Keratinocyte (primary cell): ENCODE measurements at regions not wholly inside any gene's neighbourhood (a gene's known extent, or its start where the extent isn't known, plus 50 kb on each side); places are given as distances from the start of the nearest gene placed in this dataset.

Source experiments
- DNase-seq: peaks from one replicate; pipeline ENCODE4 v3.0.0-alpha.2; 2011; ENCODE audit warnings: low read depth, missing footprints, low spot score
- FAIRE-seq: peaks from 2 replicates; lab custom pipeline; 2011; peaks lifted over from hg19 to GRCh38; lab: Jason Lieb, UNC
- H2AFZ ChIP-seq: 2 replicates; pipeline ENCODE4 v1.6.0; 2012; ENCODE audit warnings: low read length, control low read depth, inconsistent platforms; ENCODE audit not compliant: control insufficient read depth
- H3K27ac ChIP-seq: 2 replicates; pipeline ENCODE4 v1.5.1; 2011; ENCODE audit warnings: low read length; ENCODE audit not compliant: control insufficient read depth, insufficient read depth
- H3K27me3 ChIP-seq: 3 replicates; pipeline ENCODE4 v1.6.0; 2011; ENCODE audit warnings: low read length; ENCODE audit not compliant: control insufficient read depth, insufficient read depth; ENCODE audit errors: extremely low read depth
- H3K36me3 ChIP-seq, 2 experiments: 2 replicates in 1 of 2; 3 replicates in 1 of 2; pipeline ENCODE4 v1.5.1; 2011; ENCODE audit warnings: low read length in 2 of 2, mild to moderate bottlenecking in 1 of 2; ENCODE audit not compliant: control insufficient read depth in 2 of 2, insufficient read depth in 2 of 2; ENCODE audit errors: extremely low read depth in 1 of 2
- H3K4me1 ChIP-seq: 3 replicates; pipeline ENCODE4 v1.5.1; 2011; ENCODE audit warnings: low read length; ENCODE audit not compliant: control insufficient read depth, insufficient read depth; ENCODE audit errors: extremely low read depth
- H3K4me2 ChIP-seq: 3 replicates; pipeline ENCODE4 v1.6.0; 2011; ENCODE audit warnings: low read depth, low read length; ENCODE audit not compliant: control insufficient read depth, insufficient read depth; ENCODE audit errors: extremely low read depth
- H3K4me3 ChIP-seq, 3 experiments: fragments of 200-600 bp in 1 of 3; sonication (generic) in 1 of 3; 2 replicates in 2 of 3; 3 replicates in 1 of 3; pipeline ENCODE4 v1.5.1; 2011 to 2016; ENCODE audit warnings: low read length in 3 of 3, mild to moderate bottlenecking in 3 of 3, control low read depth in 2 of 3, inconsistent platforms in 1 of 3, low read depth in 1 of 3, mixed read lengths in 1 of 3, mixed run types in 1 of 3, moderate library complexity in 1 of 3; ENCODE audit not compliant: control insufficient read depth in 2 of 3, insufficient read depth in 2 of 3; ENCODE audit errors: extremely low read depth in 1 of 3
- H3K79me2 ChIP-seq: 2 replicates; pipeline ENCODE4 v1.6.0; 2012; ENCODE audit warnings: low read length; ENCODE audit not compliant: control insufficient read depth, insufficient read depth
- H3K9ac ChIP-seq: 3 replicates; pipeline ENCODE4 v1.6.0; 2011; ENCODE audit warnings: low read length; ENCODE audit not compliant: control insufficient read depth, insufficient read depth; ENCODE audit errors: extremely low read depth
- H3K9me1 ChIP-seq: 3 replicates; pipeline ENCODE4 v1.6.0; 2011; ENCODE audit warnings: low read length; ENCODE audit not compliant: control insufficient read depth, insufficient read depth; ENCODE audit errors: extremely low read depth
- H3K9me3 ChIP-seq: 2 replicates; pipeline ENCODE4 v1.5.1; 2012; ENCODE audit warnings: low read depth, low read length; ENCODE audit not compliant: control insufficient read depth
- H4K20me1 ChIP-seq: 3 replicates; pipeline ENCODE4 v1.6.0; 2011; ENCODE audit warnings: low read length; ENCODE audit not compliant: control insufficient read depth, insufficient read depth; ENCODE audit errors: extremely low read depth
- EZH2 ChIP-seq: IDR thresholded peaks from one replicate; pipeline ENCODE4 v1.6.1; 2012; ENCODE audit warnings: inconsistent platforms, mild to moderate bottlenecking, low read length, moderate library complexity
- dilution Hi-C: fragments of 300-500 bp; cut with MboI; formaldehyde crosslinking; loops from one replicate; pipeline ENCODE4 v1.7.0; 2020; ENCODE audit warnings: low sequenced_read_pairs; ENCODE audit not compliant: extremely low pct_ligation_motif_present
- TF ChIP-seq, protein P1 (sequence below), 3 experiments: IDR thresholded peaks in 1 of 3; conservative IDR thresholded peaks in 1 of 3; optimal IDR thresholded peaks in 1 of 3; 2 replicates in 2 of 3; 3 replicates in 1 of 3; pipeline versions ENCODE3 to v1.5.1; 2011; ENCODE audit warnings: low read length in 3 of 3, mild to moderate bottlenecking in 3 of 3, moderate library complexity in 2 of 3, control low read depth in 1 of 3, inconsistent platforms in 1 of 3; ENCODE audit not compliant: insufficient read depth in 2 of 3; ENCODE audit errors: extremely low read depth in 1 of 3

DNA sequence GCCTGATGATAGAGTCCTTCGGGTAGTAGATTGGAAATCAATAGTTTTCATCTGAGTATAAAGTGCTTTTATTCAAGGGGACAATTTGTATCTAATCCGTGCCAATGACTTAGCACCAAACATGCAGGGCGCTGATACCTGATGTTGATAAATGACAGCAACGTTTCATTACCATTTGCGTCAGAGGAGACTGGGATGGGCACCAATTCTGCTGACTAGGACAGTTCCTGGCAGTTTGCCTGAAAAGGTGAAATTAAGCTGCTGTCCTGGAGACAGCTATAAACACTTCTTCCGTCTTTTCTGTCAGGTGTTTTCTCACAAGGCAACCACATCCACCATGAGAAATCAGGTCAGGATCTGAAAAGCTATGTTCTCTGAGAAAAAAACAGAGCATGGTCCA, 1136.4 kb downstream of the TYW1 start:
- H3K27ac ChIP-seq = no peak overlapping the region
- DNase-seq (no peak), FAIRE-seq (no peak)
- H3K79me2 ChIP-seq = no peaks in the 10 kb centered on the region
- H3K4me2 ChIP-seq = no peak overlapping the region
- H3K9me3 ChIP-seq = no peaks in the 10 kb centered on the region
- H3K9me1 ChIP-seq = no peaks in the 10 kb centered on the region
- TF ChIP-seq, protein P1, sequence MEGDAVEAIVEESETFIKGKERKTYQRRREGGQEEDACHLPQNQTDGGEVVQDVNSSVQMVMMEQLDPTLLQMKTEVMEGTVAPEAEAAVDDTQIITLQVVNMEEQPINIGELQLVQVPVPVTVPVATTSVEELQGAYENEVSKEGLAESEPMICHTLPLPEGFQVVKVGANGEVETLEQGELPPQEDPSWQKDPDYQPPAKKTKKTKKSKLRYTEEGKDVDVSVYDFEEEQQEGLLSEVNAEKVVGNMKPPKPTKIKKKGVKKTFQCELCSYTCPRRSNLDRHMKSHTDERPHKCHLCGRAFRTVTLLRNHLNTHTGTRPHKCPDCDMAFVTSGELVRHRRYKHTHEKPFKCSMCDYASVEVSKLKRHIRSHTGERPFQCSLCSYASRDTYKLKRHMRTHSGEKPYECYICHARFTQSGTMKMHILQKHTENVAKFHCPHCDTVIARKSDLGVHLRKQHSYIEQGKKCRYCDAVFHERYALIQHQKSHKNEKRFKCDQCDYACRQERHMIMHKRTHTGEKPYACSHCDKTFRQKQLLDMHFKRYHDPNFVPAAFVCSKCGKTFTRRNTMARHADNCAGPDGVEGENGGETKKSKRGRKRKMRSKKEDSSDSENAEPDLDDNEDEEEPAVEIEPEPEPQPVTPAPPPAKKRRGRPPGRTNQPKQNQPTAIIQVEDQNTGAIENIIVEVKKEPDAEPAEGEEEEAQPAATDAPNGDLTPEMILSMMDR (optimal IDR thresholded peaks at IDR 0.05 in 1 of 3, IDR thresholded peaks at IDR 0.05 in 1 of 3, conservative IDR thresholded peaks at IDR 0.05 in 1 of 3; ENCODE audit: extremely low read depth in 1 of 3, insufficient read depth in 2 of 3, low read length in 3 of 3) = no peak
- TF ChIP-seq EZH2 = no peak
- no peaks in the 10 kb centered on the region for H4K20me1 ChIP-seq
- dilution Hi-C loops = no loop called here
- no peaks in the 10 kb centered on the region for H3K4me1 ChIP-seq
- H2AFZ ChIP-seq = no peak overlapping the region
- H3K9ac ChIP-seq = no peak overlapping the region
- H3K27me3 ChIP-seq = no peaks in the 10 kb centered on the region
- no peak overlapping the region for H3K4me3 ChIP-seq
- H3K36me3 ChIP-seq = no peaks in the 10 kb centered on the region

DNA sequence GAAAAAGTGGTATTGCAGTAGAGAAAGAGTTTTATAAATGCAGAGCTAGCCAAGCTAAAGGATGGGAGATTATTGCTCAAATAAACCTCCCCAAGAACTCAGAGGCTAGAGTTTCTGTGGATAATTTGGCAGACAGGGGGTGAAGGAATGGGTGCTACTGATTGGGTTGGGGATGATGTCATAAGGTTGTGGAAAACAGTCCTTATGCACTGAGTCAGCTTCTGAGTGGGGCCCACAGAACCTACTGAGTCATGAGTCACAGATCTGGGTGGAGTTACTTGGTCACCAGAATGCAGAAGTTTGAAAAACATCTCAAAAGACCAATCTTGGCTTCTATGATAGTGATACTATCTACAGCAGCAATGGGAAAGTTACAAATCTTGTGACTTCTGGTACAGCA, 1146.7 kb downstream of the TYW1 start:
- TF ChIP-seq EZH2 = no peak
- TF ChIP-seq, protein P1 (optimal IDR thresholded peaks at IDR 0.05 in 1 of 3, IDR thresholded peaks at IDR 0.05 in 1 of 3, conservative IDR thresholded peaks at IDR 0.05 in 1 of 3; ENCODE audit: extremely low read depth in 1 of 3, insufficient read depth in 2 of 3, low read length in 3 of 3) = no peak
- Histone ChIP-seq H3K4me2 (no peak overlapping the region), H4K20me1 (no peaks in the 10 kb centered on the region), H3K27ac (no peak overlapping the region), H3K27me3 (no peaks in the 10 kb centered on the region), H3K4me3 (no peak overlapping the region), H3K9ac (no peak overlapping the region), H3K79me2 (no peaks in the 10 kb centered on the region), H3K36me3 (no peaks in the 10 kb centered on the region), H2AFZ (no peak overlapping the region), H3K9me3 (peaks cover 3% of the 10 kb centered on the region), H3K4me1 (no peaks in the 10 kb centered on the region), H3K9me1 (no peaks in the 10 kb centered on the region)
- no peak for FAIRE-seq
- dilution Hi-C loops = no loop called here
- no peak for DNase-seq
